NT2/D1 (cell line): ENCODE measurements at regions not wholly inside any gene's neighbourhood (a gene's known extent, or its start where the extent isn't known, plus 50 kb on each side); places are given as distances from the start of the nearest gene placed in this dataset.
"Not testable (repeated sequence)": the region's sequence is repeated elsewhere in the genome, so short reads cannot be mapped to it uniquely, and the experiment has no call there.

Experiments
- SUZ12 ChIP-seq: IDR thresholded peaks from 2 replicates; pipeline ENCODE4 v1.6.1; 2011; ENCODE audit not compliant: insufficient read length, insufficient read depth; ENCODE audit errors: extremely low read depth
- YY1 ChIP-seq: IDR thresholded peaks from 2 replicates; pipeline ENCODE4 v1.6.1; 2011; ENCODE audit not compliant: insufficient read length, insufficient read depth

DNA sequence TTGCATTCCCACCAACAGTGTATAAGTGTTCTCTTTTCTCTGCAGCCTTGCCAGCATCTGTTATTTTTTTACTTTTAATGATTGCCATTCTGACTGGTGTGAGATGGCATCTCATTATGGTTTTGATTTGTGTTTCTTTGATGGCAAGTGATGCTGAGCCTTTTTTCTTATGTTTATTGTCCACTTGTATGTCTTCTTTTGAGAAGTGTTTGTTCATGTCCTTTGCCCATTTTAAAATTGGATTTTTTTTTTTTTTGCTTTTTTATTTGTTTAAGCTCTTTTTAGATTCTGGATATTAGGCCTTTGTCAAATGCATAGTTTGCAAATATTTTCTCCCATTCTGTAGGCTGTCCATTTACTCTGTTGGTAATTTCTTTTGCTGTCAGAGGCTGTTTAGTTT lies 134.4 kb downstream of the APIP start:
- not testable (repeated sequence) for TF ChIP-seq YY1, SUZ12
